Neural cell (in vitro differentiated cells): ENCODE measurements at regions not wholly inside any gene's neighbourhood (a gene's known extent, or its start where the extent isn't known, plus 50 kb on each side); places are given as distances from the start of the nearest gene placed in this dataset.

Experiments used
- H2AFZ ChIP-seq: fragments of 200-600, 300-800 bp; sonication (generic), shearing (Covaris generic); 2 replicates; pipeline ENCODE4 v1.6.0; 2014; ENCODE audit warnings: low read depth, mild to moderate bottlenecking, antibody characterized with exemption, low read length, moderate library complexity
- H3F3A ChIP-seq: fragments of 200-600 bp; shearing (Covaris generic); 2 replicates; pipeline ENCODE4 v1.6.1; 2016; ENCODE audit warnings: mild to moderate bottlenecking, moderate library complexity, mixed read lengths, antibody characterized with exemption, low read length; ENCODE audit not compliant: insufficient read depth, poor library complexity, severe bottlenecking
- H3K27ac ChIP-seq: fragments of 200-600, 300-800 bp; sonication (generic), shearing (Covaris generic); 2 replicates; pipeline ENCODE4 v1.5.1; 2014; ENCODE audit warnings: mild to moderate bottlenecking, low read length, moderate library complexity
- H3K27me3 ChIP-seq: fragments of 300-800, 200-600 bp; sonication (generic), shearing (Covaris generic); 2 replicates; pipeline ENCODE4 v1.6.0; 2014; ENCODE audit warnings: mild to moderate bottlenecking, low read depth, low read length, moderate library complexity; ENCODE audit not compliant: insufficient read depth
- H3K36me3 ChIP-seq: fragments of 300-800, 200-600 bp; sonication (generic), shearing (Covaris generic); 2 replicates; pipeline ENCODE4 v1.5.1; 2014; ENCODE audit warnings: mild to moderate bottlenecking, antibody characterized with exemption, low read length, moderate library complexity; ENCODE audit not compliant: insufficient read depth
- H3K4me2 ChIP-seq: fragments of 300-800, 200-600 bp; sonication (generic), shearing (Covaris generic); 2 replicates; pipeline ENCODE4 v1.6.0; 2014; ENCODE audit warnings: mild to moderate bottlenecking, low read length
- H3K4me3 ChIP-seq: fragments of 300-800, 200-600 bp; sonication (generic), shearing (Covaris generic); 2 replicates; pipeline ENCODE4 v1.5.1; 2014; ENCODE audit warnings: mild to moderate bottlenecking, low read length, moderate library complexity
- H3K79me2 ChIP-seq: fragments of 200-600 bp; shearing (Covaris generic); replicated peaks from 2 replicates; pipeline ENCODE4 v1.6.0; 2014; ENCODE audit warnings: mild to moderate bottlenecking, low read length, moderate library complexity; ENCODE audit not compliant: insufficient read depth
- H3K9ac ChIP-seq: fragments of 300-800, 200-600 bp; sonication (generic), shearing (Covaris generic); 2 replicates; pipeline ENCODE4 v1.6.1; 2016; ENCODE audit warnings: mild to moderate bottlenecking, low read length, mixed read lengths
- H3K9me2 ChIP-seq: fragments of 200-600 bp; shearing (Covaris generic); 2 replicates; pipeline ENCODE4 v1.6.1; 2016; ENCODE audit warnings: mild to moderate bottlenecking, low read length, mixed read lengths; ENCODE audit not compliant: insufficient read depth
- H3K9me3 ChIP-seq: fragments of 200-600, 300-800 bp; sonication (generic), shearing (Covaris generic); 2 replicates; pipeline ENCODE4 v1.6.1; 2016; ENCODE audit warnings: mild to moderate bottlenecking, mixed run types, low read length, moderate library complexity, mixed read lengths
- H4K20me1 ChIP-seq: fragments of 200-600 bp; shearing (Covaris generic); 2 replicates; pipeline ENCODE4 v1.6.1; 2016; ENCODE audit warnings: mild to moderate bottlenecking, mixed run types; ENCODE audit not compliant: insufficient read depth
- CTCF ChIP-seq: fragments of 450-650 bp; IDR thresholded peaks from 2 replicates; pipeline ENCODE4 v1.5.1; 2014; ENCODE audit warnings: antibody characterized with exemption, mild to moderate bottlenecking, moderate library complexity; ENCODE audit not compliant: poor library complexity, severe bottlenecking
- EP300 ChIP-seq: fragments of 450-650 bp; conservative IDR thresholded peaks from 2 replicates; pipeline ENCODE4 v1.6.1; 2014; ENCODE audit warnings: antibody characterized with exemption, mild to moderate bottlenecking, moderate library complexity; ENCODE audit not compliant: poor library complexity, severe bottlenecking
- EZH2 ChIP-seq: fragments of 200-600, 300-800 bp; shearing (Covaris generic), sonication (generic); IDR thresholded peaks from 2 replicates; pipeline ENCODE4 v1.6.1; 2014; ENCODE audit warnings: antibody characterized with exemption, low read length, borderline replicate concordance, mild to moderate bottlenecking; ENCODE audit not compliant: insufficient read depth, poor library complexity, severe bottlenecking
- MXI1 ChIP-seq: fragments of 450-650 bp; conservative IDR thresholded peaks from 2 replicates; pipeline ENCODE4 v1.6.1; 2014; ENCODE audit warnings: antibody characterized with exemption, mild to moderate bottlenecking; ENCODE audit not compliant: poor library complexity, severe bottlenecking
- POLR2AphosphoS5 ChIP-seq: IDR thresholded peaks from 2 replicates; pipeline ENCODE4 v1.6.1; 2012
- RAD21 ChIP-seq: fragments of 450-650 bp; conservative IDR thresholded peaks from 2 replicates; pipeline ENCODE4 v1.6.1; 2014; ENCODE audit warnings: antibody characterized with exemption, mild to moderate bottlenecking, moderate library complexity
- SMC3 ChIP-seq: fragments of 450-650 bp; conservative IDR thresholded peaks from 2 replicates; pipeline ENCODE4 v1.6.1; 2014; ENCODE audit warnings: antibody characterized with exemption, mild to moderate bottlenecking, moderate library complexity; ENCODE audit not compliant: poor library complexity
- TAF1 ChIP-seq: IDR thresholded peaks from 2 replicates; pipeline ENCODE4 v1.6.1; 2012; ENCODE audit warnings: low read depth
- TF ChIP-seq, protein P1 (sequence below): IDR thresholded peaks from 2 replicates; pipeline ENCODE4 v1.6.1; 2012; ENCODE audit warnings: borderline replicate concordance

- Histone ChIP-seq H3K36me3 (no peaks in the 10 kb centered on the region), H2AFZ (no peak overlapping the region), H3K9me2 (no peaks in the 10 kb centered on the region), H3K9ac (no peak overlapping the region), H3K4me3 (no peak overlapping the region), H3K79me2 (no peaks in the 10 kb centered on the region), H3K27me3 (no peaks in the 10 kb centered on the region), H3K27ac (no peak overlapping the region), H3K9me3 (no peaks in the 10 kb centered on the region), H4K20me1 (no peaks in the 10 kb centered on the region), H3F3A (no peaks in the 10 kb centered on the region), H3K4me2 (no peak overlapping the region)
- TF ChIP-seq SMC3 (no peak), CTCF (no peak), EP300 (no peak), TAF1 (no peak)
- TF ChIP-seq, protein P1, sequence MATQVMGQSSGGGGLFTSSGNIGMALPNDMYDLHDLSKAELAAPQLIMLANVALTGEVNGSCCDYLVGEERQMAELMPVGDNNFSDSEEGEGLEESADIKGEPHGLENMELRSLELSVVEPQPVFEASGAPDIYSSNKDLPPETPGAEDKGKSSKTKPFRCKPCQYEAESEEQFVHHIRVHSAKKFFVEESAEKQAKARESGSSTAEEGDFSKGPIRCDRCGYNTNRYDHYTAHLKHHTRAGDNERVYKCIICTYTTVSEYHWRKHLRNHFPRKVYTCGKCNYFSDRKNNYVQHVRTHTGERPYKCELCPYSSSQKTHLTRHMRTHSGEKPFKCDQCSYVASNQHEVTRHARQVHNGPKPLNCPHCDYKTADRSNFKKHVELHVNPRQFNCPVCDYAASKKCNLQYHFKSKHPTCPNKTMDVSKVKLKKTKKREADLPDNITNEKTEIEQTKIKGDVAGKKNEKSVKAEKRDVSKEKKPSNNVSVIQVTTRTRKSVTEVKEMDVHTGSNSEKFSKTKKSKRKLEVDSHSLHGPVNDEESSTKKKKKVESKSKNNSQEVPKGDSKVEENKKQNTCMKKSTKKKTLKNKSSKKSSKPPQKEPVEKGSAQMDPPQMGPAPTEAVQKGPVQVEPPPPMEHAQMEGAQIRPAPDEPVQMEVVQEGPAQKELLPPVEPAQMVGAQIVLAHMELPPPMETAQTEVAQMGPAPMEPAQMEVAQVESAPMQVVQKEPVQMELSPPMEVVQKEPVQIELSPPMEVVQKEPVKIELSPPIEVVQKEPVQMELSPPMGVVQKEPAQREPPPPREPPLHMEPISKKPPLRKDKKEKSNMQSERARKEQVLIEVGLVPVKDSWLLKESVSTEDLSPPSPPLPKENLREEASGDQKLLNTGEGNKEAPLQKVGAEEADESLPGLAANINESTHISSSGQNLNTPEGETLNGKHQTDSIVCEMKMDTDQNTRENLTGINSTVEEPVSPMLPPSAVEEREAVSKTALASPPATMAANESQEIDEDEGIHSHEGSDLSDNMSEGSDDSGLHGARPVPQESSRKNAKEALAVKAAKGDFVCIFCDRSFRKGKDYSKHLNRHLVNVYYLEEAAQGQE: no peak
Observed at GRCh38 chr5:10914741-10915480, 153.9 kb upstream of the DAP start.

DNA sequence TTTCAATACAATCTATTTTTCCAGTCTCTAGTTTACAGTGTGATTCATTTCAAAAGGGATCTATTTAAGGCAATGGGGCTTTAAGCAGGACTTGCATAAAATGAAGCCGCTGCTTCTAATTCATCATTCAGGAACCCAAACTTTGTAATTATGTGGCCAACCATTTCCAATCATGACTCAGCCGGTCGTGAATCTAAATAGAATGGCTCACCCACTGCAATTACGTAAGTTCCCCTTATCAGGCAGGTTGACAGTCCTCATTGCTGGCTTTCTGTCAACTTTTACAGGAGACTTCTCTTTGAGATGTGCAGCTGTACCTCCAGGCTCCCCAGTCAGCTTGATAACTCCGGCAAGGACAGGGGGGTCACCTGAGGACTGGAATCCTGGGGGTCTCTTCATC, 152.8 kb upstream of the DAP start:
- Histone ChIP-seq H2AFZ (no peak overlapping the region), H3K4me2 (no peak overlapping the region), H3K36me3 (no peaks in the 10 kb centered on the region), H3K79me2 (no peaks in the 10 kb centered on the region), H3K9ac (no peak overlapping the region), H3K4me3 (no peak overlapping the region), H3K27me3 (no peaks in the 10 kb centered on the region), H4K20me1 (no peaks in the 10 kb centered on the region), H3K9me3 (no peaks in the 10 kb centered on the region), H3K27ac (no peak overlapping the region), H3F3A (no peaks in the 10 kb centered on the region), H3K9me2 (no peaks in the 10 kb centered on the region)
- TF ChIP-seq MXI1 (no peak), TAF1 (no peak), EP300 (no peak), RAD21 (no peak), EZH2 (no peak), SMC3 (no peak), POLR2AphosphoS5 (no peak), CTCF (no peak)
- TF ChIP-seq, protein P1: no peak
